CD4-positive, alpha-beta T cell treated with Interferon alpha-2 for 1 hour (primary cell): ENCODE measurements at regions not wholly inside any gene's neighbourhood (a gene's known extent, or its start where the extent isn't known, plus 50 kb on each side); places are given as distances from the start of the nearest gene placed in this dataset.

Experiments used
- DNase-seq, 2 donors: peaks; one replicate each; pipeline ENCODE4 v3.0.0-alpha.2; 2020 to 2022

DNA sequence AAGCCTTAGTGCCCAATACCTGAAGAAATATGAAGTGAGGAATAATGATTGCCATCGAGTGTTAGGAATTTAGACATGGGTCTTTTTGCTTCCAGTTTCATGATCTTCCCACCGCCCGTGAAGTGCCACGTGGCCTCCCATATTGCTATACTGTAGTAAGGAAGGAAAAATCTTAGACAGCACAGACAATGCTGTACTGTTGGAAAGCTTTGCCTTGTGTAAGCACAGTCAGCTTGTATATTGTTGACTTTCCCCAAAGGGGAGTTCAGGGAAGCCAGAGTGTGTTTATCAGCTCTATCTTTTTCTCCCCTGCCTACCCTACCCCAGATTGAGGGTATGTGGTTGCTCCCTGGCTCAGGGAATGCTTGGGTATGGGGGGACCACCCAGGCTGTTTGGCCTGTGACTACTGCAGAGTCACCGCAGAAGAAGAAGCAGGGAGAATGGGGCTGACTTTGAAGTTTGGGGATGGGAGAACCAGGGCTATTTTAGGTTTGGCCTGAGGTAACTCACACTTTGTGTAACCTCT is 161.8 kb upstream of the MEF2C start:
- DNase-seq = no peak

DNA sequence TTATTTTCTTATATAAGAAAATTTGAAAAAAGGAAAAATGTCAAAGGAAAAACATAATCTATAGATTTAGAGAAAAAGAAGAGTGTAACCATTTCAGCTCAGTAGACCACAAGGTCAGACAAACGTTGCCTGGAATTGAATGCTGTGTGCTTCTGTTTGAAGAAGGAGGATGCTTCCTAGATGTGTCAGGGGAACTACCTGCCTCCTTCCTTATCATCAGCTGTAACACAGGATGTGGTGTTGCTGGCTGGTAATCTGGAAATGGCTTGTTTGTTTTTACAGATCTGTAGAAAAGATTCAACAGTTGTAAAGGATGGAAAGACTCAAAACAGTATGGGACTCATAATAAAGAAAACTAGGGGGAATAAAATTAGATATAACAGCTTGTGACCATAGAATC is 160.7 kb upstream of the MEF2C start:
- no peak for DNase-seq

DNA sequence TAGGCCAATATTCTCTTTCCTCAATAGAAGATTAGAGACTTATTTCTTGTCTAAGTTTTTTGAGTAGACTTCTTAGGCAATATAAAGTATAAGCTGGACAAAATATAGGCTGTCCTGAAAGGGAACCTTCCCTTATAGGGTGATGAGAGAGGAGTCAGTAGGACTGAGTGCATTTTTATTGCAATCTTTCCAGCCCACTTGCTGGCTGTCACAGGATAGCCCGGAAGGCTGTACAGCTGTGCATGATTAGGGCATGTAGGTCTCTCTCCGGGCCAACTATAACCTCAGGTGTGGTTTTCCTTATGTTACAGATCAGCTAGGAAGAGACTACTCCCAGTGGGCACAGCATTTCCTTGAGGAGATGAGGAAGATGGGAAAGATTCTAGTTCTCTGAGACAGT is 159.8 kb upstream of the MEF2C start:
- DNase-seq = no peak

- no peak for DNase-seq
Observed at GRCh38 chr5:89041976-89042375, 159.0 kb upstream of the MEF2C start.

GRCh38 chr5:89041249-89041779 is 158.3 kb upstream of the MEF2C start:
- DNase-seq = no peak

DNA sequence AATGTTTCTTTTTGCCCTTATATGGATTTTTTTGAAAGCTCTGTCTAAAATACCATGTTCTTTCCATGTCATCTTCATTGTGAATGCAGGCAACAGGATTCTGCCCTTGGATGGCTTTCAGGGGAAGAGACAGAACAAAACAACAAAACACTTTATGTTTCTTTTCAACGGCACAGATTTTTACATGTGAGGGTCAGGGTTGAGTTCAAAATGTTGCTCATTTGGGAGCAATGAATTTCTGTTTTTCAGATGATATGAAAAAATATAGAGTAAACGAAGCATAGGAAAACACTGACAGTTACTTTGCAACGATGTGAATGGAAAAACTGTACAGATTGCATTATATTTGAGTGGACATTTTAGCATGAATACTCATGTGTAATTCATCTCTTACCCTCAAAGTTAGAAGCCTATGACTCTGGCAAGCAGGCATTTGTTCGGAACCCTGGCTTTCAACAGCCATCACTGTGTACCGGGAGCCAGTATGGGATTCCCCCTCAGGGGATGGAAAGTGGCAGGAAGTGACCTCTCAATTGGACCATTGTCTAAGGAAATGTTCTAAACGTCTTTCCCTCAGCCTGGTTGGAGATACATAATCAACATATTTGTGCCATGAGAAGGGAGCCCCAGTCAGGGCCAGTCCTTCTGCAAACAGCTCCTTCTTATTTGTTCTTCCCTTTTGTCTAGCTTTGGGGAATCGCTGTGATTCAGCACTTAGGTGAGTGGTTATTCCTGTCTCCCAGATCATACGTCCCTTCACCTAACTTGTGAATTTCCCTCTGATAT is 153.9 kb upstream of the MEF2C start:
- DNase-seq = no peak

DNA sequence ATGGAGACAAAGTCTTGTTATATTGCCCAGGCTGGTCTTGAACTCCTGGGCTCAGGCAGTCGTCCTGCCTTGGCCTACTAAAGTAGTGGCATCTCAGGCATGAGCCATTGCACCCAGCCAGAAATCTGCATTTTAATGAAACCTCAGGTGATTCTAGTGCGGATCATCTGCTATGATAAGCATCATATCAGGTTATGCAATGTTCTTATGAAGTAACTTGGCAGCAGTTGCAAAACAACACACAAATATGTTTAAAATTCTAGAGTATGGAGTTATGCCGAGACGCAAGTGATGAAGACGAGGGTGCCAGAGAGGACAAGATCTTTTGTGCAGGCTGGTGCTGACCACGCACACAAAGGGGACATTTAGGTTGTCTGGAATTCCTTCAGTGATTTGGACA is 153.2 kb upstream of the MEF2C start:
- DNase-seq = no peak

GRCh38 chr5:89034588-89034987 is 151.6 kb upstream of the MEF2C start:
- no peak for DNase-seq

GRCh38 chr5:89030798-89031197 is 147.8 kb upstream of the MEF2C start:
- no peak for DNase-seq

GRCh38 chr5:89028595-89029285 is 145.8 kb upstream of the MEF2C start:
- no peak for DNase-seq

DNA sequence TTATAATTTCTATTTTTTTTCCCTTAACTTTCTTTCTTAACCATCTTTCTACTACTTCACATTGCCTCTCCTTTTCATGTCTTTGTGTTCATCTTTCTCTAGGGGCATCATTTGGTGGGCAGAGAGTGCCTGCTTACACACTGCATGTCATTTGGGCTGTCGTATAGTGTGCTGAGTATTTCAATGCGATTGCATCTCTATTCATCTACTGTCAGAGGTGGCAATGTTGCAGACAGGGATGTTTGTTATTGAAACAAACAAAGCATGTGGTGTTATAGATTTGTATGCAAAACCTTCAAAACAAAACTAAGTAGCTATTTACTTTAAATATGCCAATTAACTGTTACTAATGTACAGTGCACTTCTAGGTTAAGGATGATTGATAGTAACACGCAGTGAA is 141.1 kb upstream of the MEF2C start:
- DNase-seq = no peak

GRCh38 chr5:89020926-89021610 is 138.1 kb upstream of the MEF2C start:
- DNase-seq = no peak

DNA sequence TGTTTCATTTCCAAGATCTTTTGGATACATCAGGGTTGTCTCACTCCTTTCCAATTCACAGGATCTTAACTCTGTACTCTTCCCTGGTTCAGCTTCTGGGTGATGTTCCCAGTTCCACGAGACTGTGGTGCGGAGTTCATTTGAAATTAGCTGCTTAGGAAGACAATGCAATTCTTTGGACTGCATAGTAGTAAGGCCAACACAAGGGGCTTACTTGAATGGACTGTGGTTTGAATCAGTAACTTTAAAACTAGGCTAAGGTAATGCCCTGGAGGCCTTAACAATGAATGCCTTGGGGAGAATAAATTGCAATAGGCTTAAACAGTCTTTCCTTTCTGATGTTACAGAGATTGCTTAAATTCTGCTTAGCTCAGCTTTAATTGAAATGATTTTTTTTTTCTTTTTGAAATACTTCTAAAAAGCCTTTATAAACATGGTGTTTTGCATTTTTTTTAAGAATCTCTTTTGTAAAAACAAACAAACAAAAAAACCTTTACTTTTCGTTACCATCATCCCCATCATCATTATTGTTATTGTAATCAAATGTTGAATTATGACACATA is 133.8 kb upstream of the MEF2C start:
- DNase-seq = no peak

GRCh38 chr5:89015409-89015808 is 132.4 kb upstream of the MEF2C start:
- no peak for DNase-seq

- no peak for DNase-seq
Observed at GRCh38 chr5:89011778-89012711, 129.1 kb upstream of the MEF2C start.

DNA sequence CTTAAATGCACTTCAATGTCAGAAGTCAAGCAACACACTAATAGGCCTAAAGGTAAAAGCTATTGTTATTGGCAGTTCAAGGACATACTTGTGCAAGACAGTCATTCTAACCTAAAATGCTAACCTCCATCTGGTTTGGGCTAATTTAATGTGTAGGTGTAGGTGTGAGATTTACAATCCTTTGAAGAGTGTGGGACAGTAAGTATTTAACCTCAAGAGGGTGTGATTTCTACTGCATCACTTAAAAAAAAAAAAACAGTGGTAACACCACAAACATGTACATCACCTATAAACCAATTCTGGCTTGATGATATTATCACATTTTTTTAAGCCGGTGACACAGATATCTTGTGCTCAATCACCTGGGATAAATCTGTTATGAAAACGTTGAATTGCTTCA is 127.5 kb upstream of the MEF2C start:
- DNase-seq = no peak

GRCh38 chr5:89008291-89008690 is 125.3 kb upstream of the MEF2C start:
- DNase-seq = no peak

DNA sequence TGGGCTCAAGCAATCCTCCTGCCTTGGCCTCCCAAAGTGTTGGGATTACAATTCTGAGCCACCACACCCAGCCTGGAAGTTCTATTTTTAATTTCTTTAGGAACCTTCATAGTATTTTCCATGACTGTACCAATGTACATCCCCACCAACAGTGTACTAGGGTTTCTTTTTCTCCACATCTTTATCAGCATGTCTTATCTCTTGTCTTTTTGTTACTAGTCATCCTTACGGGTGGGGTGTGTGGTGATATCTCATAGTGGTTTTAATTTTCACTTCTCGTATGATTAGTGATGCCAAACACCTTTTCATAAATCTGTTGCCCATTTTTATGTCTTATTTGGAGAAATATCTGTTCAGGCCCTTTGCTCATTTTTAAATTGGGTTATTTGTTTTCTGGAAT is 123.0 kb upstream of the MEF2C start:
- DNase-seq = no peak

DNA sequence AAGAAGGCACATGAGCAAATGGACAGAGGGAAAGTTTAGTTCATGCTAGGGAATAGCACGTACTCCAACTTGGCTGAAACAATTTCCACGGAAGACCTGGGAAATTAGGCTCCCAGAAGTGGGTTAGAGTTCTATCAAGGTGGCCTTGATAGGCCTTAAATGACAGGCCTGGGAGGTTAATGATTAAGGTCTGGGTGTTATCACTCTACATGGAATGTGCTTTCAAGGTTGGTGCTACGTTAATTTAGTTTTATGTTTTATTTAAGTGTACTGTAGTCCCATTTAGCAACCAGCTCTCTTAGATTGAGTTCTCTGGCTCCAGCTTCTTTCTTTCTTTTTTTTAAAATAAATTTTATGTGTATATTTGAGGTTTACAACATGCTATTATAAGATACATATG is 121.4 kb upstream of the MEF2C start:
- no peak for DNase-seq

GRCh38 chr5:89003563-89004036 is 120.6 kb upstream of the MEF2C start:
- DNase-seq = no peak

- DNase-seq = no peak
Observed at GRCh38 chr5:88999853-89000252, 116.9 kb upstream of the MEF2C start.

GRCh38 chr5:88997937-88998336 is 115.0 kb upstream of the MEF2C start:
- no peak for DNase-seq
